Fibroblast of mammary gland (primary cell): ENCODE measurements at regions not wholly inside any gene's neighbourhood (a gene's known extent, or its start where the extent isn't known, plus 50 kb on each side); places are given as distances from the start of the nearest gene placed in this dataset.
"Not testable (repeated sequence)": the region's sequence is repeated elsewhere in the genome, so short reads cannot be mapped to it uniquely, and the experiment has no call there.

Experiments used
- DNase-seq: peaks from one replicate; pipeline ENCODE4 v3.0.0-alpha.2; 2010; ENCODE audit warnings: low read depth
- H3K4me3 ChIP-seq: 2 replicates; pipeline ENCODE4 v1.5.1; 2011; ENCODE audit warnings: low read depth, mild to moderate bottlenecking, low read length, moderate library complexity; ENCODE audit not compliant: control insufficient read depth
- CTCF ChIP-seq: conservative IDR thresholded peaks from 2 replicates; pipeline ENCODE4 v1.5.1; 2011; ENCODE audit warnings: low read depth, low read length, inconsistent platforms; ENCODE audit not compliant: control insufficient read depth, insufficient read depth

DNA sequence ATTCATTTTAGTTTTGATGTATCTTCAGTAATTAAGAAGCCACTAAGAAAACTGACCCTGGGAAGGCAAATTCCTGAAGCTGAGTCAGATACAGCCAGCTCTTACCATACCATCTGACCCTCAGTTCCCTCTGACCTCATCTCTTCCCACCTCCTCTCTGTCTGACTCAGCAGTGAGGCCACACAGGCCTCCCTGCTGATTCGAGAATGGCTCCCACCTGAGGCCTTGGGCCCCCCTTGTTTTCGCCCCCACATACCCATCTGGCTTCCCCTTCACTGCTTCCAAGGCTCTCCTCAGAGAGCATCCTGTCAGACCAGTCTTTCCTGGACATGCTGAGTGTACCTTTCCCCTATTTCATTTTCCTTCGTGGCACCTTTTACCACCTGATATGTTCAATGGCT lies 71.0 kb upstream of the CYP1B1 start:
- peak; percentile 100 for DNase-seq
- no peak for TF ChIP-seq CTCF
- no peak overlapping the region for H3K4me3 ChIP-seq

DNA sequence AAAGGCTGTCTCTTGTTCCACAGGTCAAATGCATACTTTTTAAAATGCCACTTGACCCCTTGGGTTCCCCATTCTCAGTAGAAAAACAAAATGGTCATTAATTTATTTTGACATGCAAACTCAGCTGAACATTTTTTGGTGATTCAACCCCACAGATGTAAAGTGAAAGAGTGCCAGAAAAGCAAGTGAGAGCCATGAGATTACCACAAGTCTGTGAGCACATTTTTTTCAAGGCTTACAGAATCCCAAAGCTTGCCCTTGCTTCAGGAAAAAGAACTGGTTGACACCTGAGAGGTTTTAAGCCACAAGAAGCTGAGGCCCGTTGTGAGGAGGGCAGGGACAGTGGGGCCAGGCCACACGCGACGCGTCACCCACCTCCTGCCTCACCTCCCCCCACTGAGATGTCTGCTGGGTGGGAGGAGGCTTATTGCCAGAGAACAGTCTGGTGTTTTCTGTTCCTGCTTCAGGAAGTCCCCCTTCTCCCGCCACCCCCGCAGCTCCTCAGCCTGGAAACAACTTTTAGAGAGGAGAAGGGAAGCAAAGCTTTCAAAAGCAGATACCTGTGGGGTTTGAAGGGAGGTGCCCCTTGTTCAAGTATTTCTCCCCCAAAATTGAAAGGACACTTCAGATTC lies 70.4 kb upstream of the CYP1B1 start:
- H3K4me3 ChIP-seq, result peak overlapping the region; percentile 23
- TF ChIP-seq CTCF, result no peak
- DNase-seq, result peak; percentile 98

DNA sequence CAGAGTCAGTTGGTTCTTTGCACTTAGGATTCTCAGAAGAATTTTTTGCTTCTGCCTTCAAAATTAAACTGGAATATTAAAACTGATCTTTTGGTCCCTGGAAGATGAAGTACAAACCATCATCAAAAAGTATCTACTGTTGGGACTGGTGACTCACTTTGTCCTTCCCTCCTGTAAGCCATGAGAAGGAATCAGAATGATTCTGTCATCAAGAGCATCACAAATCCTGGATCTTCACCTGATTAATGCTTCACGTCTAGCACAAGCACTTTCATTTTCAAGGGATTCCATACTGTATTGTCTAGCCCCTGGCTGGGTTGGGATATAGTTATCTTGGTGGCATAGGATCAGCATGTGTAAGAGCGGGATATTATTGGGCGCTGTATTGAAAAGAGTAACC lies 69.3 kb upstream of the CYP1B1 start:
- no peak for TF ChIP-seq CTCF
- DNase-seq, result peak; percentile 53

DNA sequence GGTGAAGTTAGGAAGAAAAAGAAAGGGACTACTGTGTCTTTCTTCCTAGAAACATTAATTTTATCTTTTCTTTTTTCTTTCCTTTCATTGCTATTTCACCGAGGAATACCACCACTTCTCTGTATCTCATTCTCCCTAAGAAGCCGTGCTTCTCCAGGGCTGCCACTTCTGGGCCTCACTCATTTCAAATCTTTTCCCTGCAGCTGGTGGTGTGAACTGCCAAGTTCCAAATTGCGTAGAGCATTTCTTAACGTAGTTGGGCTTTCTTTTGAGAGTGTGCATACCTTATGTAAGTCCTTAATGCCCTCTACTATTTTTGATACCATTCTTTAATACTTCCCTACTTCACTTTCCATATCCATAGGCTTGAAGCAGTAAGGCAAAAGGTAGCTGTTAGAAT lies 66.7 kb upstream of the CYP1B1 start:
- no peak for DNase-seq
- no peak overlapping the region for H3K4me3 ChIP-seq
- TF ChIP-seq CTCF, result no peak

More for the DNA sequence above, 69.3 kb upstream of the CYP1B1 start:
- no peak overlapping the region for H3K4me3 ChIP-seq

GRCh38 chr2:38141501-38141900 lies 65.5 kb upstream of the CYP1B1 start:
- H3K4me3 ChIP-seq, result no peak overlapping the region
- TF ChIP-seq CTCF, result no peak
- no peak for DNase-seq

DNA sequence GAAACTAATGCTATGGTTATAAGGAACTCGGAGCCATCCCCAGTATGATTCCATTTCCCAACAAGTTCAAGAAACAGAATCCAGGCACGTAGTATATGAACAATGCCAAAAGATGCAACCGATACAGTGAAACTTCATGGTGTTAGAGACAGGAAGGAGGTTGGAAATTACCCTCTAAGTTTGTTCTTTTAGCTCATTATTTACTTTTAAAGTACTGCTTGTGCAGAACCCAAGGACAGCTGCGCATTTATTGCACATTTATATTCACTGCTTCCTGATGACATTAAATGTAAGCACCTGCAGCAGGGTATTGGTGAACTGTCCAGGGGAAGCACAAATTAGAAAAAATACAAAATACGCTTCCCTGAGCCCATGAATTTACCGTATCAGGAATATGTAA lies 63.0 kb upstream of the CYP1B1 start:
- no peak for DNase-seq
- no peak overlapping the region for H3K4me3 ChIP-seq
- TF ChIP-seq CTCF, result no peak

DNA sequence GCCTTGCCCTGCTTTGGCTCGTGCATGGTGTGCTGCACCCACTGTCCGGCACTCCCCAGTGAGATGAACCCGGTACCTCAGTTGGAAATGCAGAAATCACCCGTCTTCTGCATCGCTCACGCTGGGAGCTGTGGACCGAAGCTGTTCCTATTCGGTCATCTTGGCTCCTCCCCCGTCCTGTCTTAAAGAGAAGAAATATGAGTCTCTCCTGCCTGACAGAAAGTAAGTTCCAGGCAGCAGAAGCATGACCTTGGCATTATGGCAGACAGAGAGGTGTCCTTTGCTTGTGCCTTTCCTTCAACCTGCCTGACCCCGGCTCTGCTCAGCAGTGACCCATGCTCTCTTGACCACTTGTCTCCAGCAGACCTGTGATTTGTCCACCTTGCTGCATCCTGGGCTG lies 62.5 kb upstream of the CYP1B1 start:
- DNase-seq, result no peak
- H3K4me3 ChIP-seq, result no peak overlapping the region
- no peak for TF ChIP-seq CTCF

DNA sequence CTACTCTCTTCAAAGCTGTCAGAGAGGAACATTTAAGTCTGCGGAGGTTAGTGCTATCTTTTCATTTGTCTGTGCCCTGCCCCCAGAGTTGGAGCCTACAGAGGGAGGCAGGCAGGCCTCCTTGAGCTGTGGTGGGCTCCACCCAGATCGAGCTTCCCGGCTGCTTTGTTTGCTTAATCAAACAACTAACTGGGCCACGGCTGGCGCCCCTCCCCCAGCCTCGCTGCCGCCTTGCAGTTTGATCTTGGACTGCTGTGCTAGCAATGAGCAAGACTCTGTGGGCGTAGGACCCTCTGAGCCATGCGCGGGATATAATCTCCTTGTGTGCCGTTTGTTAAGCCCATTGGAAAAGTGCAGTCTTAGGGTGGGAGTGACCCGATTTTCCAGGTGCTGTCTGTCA lies 62.0 kb upstream of the CYP1B1 start:
- not testable (repeated sequence) for DNase-seq, H3K4me3 ChIP-seq
